GM19324 (cell line): ENCODE measurements at regions not wholly inside any gene's neighbourhood (a gene's known extent, or its start where the extent isn't known, plus 50 kb on each side); places are given as distances from the start of the nearest gene placed in this dataset.
"Not testable (repeated sequence)": the region's sequence is repeated elsewhere in the genome, so short reads cannot be mapped to it uniquely, and the experiment has no call there.

ENCODE experiments used
- ATAC-seq: cut with Tn5 transposase; IDR thresholded peaks from one replicate; pipeline ENCODE4 v1.9.1; 2021; ENCODE audit warnings: mild to moderate bottlenecking, moderate library complexity; ENCODE audit not compliant: unreplicated experiment, low FRiP score

GRCh38 chr13:47718556-47718955 lies 282.5 kb downstream of the SUCLA2 start:
- ATAC-seq = no peak

GRCh38 chr13:47708386-47708785 lies 292.7 kb downstream of the SUCLA2 start:
- ATAC-seq = no peak

- no peak for ATAC-seq
Measured at GRCh38 chr13:47707414-47707813, 293.7 kb downstream of the SUCLA2 start.

- ATAC-seq = no peak
Measured at GRCh38 chr13:47705185-47705584, 295.9 kb downstream of the SUCLA2 start.

GRCh38 chr13:47696674-47697073 lies 304.4 kb downstream of the SUCLA2 start:
- ATAC-seq = no peak

GRCh38 chr13:47687577-47687976 lies 313.5 kb downstream of the SUCLA2 start:
- no peak for ATAC-seq

GRCh38 chr13:47685156-47685555 lies 315.9 kb downstream of the SUCLA2 start:
- ATAC-seq = not testable (repeated sequence)

GRCh38 chr13:47680748-47681147 lies 320.3 kb downstream of the SUCLA2 start:
- ATAC-seq = no peak

- no peak for ATAC-seq
Measured at GRCh38 chr13:47679401-47679800, 321.7 kb downstream of the SUCLA2 start.

- no peak for ATAC-seq
Measured at GRCh38 chr13:47678201-47678968, 322.7 kb downstream of the SUCLA2 start.

- ATAC-seq = no peak
Measured at GRCh38 chr13:47675871-47676270, 325.2 kb downstream of the SUCLA2 start.

GRCh38 chr13:47673009-47673850 lies 327.8 kb downstream of the SUCLA2 start:
- no peak for ATAC-seq

GRCh38 chr13:47672245-47673008 lies 328.6 kb downstream of the SUCLA2 start:
- no peak for ATAC-seq

- ATAC-seq = no peak
Measured at GRCh38 chr13:47671776-47672175, 329.3 kb downstream of the SUCLA2 start.

- ATAC-seq = no peak
Measured at GRCh38 chr13:47665043-47665442, 336.0 kb downstream of the SUCLA2 start.

- ATAC-seq = no peak
Measured at GRCh38 chr13:47661076-47661475, 340.0 kb downstream of the SUCLA2 start.

- no peak for ATAC-seq
Measured at GRCh38 chr13:47656651-47657050, 344.4 kb downstream of the SUCLA2 start.

- no peak for ATAC-seq
Measured at GRCh38 chr13:47650209-47650608, 350.9 kb downstream of the SUCLA2 start.

GRCh38 chr13:47647001-47647400 lies 354.1 kb downstream of the SUCLA2 start:
- ATAC-seq = no peak

GRCh38 chr13:47646298-47646697 lies 354.8 kb downstream of the SUCLA2 start:
- ATAC-seq = no peak
